GM21360 (cell line): ENCODE measurements at regions not wholly inside any gene's neighbourhood (a gene's known extent, or its start where the extent isn't known, plus 50 kb on each side); places are given as distances from the start of the nearest gene placed in this dataset.

Source experiments
- ATAC-seq: cut with Tn5 transposase; IDR thresholded peaks from one replicate; pipeline ENCODE4 v1.9.1; 2021; ENCODE audit warnings: mild to moderate bottlenecking, moderate library complexity; ENCODE audit not compliant: unreplicated experiment

GRCh38 chr3:39000008-39000450, 51.7 kb downstream of the SCN11A start:
- ATAC-seq, result peak; percentile 83

DNA sequence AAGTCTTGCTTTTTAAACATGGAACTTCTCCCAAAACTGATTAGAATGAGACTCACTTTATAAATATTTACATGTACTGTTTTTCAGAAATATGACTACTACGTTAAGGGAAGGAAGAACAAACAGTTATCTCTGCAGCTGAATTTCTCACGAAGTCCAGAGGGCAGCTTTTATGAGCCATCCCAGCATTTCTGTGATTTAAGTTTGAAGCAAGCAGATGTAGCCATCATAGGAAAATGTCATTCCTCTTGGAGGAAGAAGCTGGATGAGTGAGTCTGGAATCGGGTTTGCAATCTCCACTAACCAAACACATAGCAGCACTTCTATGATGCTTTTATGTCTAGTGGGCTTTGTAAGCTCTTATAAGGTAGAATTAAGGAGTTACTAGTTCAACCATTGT, 53.7 kb downstream of the SCN11A start:
- no peak for ATAC-seq

DNA sequence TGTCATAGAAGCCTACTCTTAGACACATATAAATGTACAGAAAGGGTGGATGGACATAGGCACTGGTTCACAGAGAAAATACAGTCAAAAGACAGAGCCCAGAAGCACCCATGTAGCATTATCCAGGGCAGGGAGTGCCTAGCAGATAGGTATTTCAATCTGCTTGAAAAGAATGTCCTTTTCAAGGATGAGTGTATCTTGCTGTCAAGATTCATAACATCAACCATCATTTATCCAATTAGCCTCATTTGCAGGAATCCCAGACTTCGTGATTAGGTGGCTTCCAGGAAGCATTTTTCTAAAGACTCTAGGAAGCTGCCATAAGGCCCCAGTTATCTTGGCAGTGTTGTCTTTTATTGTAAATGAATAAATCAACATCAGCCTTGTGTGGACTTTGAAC, 55.6 kb downstream of the SCN11A start:
- ATAC-seq, result no peak

GRCh38 chr3:38994251-38994650, 57.5 kb downstream of the SCN11A start:
- no peak for ATAC-seq

DNA sequence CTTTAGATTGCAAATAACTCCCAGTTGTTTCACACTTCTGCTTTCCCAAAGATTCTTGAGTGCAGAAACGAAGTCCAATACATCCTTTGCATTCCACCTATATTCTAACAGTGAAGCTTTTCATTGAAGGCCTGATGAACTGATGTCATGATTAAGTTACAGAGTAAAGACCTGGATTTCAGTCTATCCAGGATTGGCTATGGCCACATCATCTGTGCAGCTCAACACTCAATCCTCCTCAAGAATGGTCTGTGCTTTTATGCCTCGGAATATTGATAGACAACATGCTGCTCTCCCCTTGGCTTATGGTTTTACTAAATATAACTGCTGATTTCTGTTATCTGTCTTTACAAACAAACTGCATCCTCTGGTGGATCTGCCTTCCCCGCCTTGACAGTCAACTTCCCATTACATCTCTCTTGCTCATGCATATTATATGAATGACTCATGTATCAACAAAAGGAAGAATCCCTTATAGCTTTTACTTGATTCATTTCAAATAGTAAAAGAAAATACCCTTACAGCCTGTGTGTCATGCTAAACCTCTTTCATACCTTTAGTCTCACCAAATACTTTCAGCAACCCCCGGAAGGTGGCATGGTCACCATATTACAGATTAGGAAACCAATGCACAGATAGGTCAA, 59.5 kb downstream of the SCN11A start:
- no peak for ATAC-seq

GRCh38 chr3:38990621-38991020, 61.1 kb downstream of the SCN11A start:
- ATAC-seq, result no peak

DNA sequence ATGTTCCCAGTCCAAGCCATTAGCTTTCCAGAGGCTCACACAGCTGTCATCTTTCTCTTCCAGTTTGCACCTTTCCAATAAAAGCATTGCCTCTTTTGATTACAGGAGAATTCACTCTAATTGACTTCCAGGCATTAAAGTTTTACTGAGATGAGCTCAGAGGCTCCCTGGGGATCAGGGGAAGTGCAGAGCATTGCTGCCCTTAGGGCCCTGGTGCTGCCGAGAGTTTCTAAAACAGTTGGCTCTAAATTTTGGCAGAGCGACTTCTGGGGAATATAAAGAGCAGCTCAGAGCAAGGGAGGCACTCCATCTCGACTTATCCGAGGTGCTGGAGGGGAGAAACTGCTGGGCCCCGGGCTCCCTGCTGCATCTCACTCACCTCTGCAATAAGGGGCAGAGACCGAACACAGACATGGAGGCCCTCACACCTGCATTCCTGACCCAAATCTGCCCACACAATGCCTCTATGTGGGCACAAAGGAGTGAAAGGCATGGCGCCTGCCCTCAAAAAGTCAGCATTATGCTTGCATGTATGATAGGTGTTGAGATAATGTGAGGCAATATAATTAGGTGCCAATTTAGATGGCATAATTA, 61.7 kb downstream of the SCN11A start:
- no peak for ATAC-seq

- no peak for ATAC-seq
These were observed 62.8 kb downstream of the SCN11A start for GRCh38 chr3:38988955-38989354.

GRCh38 chr3:38987456-38987855, 64.3 kb downstream of the SCN11A start:
- ATAC-seq, result no peak

GRCh38 chr3:38986901-38987300, 64.8 kb downstream of the SCN11A start:
- no peak for ATAC-seq

DNA sequence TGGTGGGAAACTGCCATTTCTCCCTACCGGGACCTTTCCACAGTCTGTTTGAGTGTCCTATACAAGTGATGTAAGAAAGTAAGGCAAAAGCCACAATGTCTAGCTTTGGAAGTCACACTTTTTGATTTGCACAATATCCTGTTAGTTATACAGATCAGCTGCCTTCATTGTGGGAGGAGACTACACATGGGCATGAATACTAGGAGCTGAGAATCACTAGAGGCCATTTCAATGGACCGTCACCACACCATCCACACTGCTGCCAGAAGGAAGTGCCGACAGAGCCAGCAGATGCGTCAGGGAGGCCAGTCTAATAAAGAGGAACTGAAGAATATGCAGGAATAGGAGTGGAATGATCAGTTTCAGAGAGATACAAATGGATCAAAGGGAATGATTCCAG, 65.8 kb downstream of the SCN11A start:
- ATAC-seq, result no peak

DNA sequence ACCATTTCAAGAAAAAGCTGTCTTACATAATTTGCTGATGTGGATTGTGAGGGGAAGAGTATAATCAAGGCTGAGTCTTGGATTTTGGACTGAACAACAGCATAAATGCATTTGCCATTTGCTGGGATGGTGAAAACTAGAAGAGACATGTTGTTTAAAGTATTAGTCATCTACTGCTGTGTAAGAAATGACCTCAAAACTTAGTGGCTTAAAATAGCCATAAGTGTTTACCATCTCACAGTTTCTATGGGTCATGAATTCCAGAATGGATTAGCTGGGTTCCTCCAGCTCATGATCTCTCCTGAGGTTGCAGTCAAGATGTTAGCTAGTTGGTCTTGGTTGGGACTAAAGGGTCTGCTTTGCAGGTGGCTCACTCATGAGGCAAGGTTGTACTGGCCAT, 66.2 kb downstream of the SCN11A start:
- no peak for ATAC-seq

DNA sequence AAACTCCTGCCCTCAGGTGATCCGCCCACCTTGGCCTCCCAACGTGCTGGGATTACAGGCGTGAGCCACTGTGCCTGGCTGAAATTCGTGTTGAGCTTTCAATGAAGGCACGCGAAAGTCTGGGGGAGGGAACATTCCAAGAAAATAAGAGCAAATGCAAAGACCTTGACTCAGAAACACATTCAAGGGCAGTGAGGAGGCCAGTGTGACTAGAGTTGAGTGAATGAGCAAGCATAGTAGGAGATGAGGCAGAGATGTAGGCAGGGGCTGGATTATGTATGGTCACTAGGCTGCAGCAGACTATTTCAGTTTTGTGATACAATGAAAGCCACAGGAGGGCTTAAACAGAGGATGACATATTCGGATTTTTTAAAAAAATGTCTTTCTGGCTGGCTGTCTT, 67.0 kb downstream of the SCN11A start:
- no peak for ATAC-seq

GRCh38 chr3:38984110-38984509, 67.6 kb downstream of the SCN11A start:
- ATAC-seq, result no peak

DNA sequence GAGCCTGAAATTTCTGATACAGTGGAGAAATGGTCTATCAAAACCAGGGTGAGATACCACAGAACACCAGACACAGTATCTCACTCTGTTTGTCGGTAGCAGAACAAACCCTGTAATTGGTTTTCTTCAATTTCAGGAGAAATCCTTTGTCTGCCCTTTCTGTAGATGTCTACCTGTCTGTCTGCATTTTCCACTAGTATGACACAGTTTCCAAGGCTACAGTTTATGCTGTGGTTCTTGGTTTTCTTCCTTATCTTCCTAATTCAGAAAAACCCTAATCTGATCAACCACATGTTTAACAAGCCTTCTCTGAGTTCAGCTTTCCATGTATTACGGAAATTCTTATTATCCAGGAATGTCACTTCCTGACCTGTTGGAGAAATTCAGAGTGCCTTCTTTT, 70.8 kb downstream of the SCN11A start:
- ATAC-seq, result no peak

DNA sequence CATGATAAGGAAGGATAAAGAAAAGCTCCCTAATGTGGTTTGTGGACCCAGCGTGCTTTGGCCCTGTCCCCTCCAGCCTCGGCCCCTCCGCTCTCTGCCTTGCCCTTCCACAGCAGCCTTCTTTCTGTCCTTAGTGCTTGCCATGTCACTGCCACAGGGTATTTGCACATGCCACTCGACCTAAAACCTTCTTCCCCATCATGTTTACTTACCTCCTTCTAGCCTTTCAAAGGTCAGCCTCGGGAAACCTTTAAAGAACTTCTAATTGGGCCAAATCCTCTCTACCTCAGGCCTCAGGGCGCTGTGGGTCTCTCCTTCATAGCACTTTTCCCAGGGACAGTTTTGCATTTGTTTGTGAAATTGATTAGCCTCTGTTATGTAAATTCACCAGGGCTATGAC, 73.0 kb downstream of the SCN11A start:
- ATAC-seq, result no peak

DNA sequence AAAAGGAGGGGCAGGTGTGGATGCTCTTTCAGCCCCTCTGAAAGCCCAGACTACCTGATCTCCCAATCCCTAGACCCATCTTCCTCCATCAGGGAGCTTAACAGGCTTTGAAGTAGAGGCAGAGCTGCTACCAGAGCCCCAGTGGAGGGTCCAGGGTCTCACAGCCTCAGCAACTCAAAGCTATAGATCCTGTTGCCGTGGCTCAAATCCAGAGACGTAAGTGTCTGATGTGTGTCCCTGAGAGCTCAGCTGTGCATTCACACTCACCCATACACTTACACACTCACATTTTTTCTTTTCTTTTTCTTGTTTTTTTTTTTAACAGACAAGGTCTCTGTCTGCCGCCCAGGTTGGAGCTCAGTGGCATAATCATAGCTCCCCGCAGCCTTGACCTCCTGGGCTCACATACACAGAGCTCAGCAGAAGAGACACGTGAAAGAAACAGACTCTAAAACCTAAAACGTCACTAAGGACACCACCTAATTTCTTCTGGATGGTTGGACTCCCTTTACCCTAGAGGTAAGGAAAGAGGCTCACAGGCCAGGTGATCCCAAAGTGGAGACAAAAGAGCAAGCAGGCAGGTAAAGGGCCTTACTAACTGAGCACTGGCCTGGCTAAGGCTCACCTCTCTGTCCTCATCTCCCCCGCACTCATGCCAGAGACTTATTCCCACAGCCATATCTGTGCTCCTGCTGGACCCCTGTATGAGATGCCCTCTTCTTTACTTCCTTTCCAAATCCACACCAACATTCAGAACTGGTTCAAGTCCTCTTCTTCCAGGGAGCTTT, 80.7 kb downstream of the SCN11A start:
- ATAC-seq, result no peak

- no peak for ATAC-seq
These were observed 82.2 kb downstream of the SCN11A start for GRCh38 chr3:38969317-38970235.

DNA sequence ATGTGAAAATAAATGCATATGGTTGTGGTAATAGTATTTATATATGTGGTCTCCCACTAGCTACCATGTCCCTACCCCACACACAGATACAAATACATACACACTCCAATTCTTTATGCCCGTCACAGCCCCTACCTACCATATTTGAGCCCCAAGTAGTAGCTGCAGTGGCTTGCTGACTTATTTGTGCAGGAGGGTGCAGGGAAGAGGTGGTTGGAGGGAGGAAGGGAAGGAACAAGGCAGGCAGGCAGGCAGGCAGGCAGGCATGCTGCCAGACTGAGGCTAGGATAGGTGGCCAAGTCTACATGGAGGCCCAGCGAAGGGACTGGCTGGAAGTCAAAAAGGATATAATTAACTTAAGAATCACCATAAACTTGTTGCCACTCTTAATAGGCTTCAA, 82.9 kb downstream of the SCN11A start:
- no peak for ATAC-seq

GRCh38 chr3:38968403-38968802, 83.3 kb downstream of the SCN11A start:
- no peak for ATAC-seq

- no peak for ATAC-seq
These were observed 84.1 kb downstream of the SCN11A start for GRCh38 chr3:38967693-38967989.
